Loucy (cell line): ENCODE measurements at regions not wholly inside any gene's neighbourhood (a gene's known extent, or its start where the extent isn't known, plus 50 kb on each side); places are given as distances from the start of the nearest gene placed in this dataset.

Source experiments
- H2AFZ ChIP-seq: fragments of 200-600 bp; sonication (generic); 2 replicates; pipeline ENCODE4 v1.6.0; 2016; ENCODE audit warnings: antibody characterized with exemption, mild to moderate bottlenecking, low read length, moderate library complexity
- H3F3A ChIP-seq: fragments of 200-600 bp; 2 replicates; pipeline ENCODE4 v1.6.0; 2016; ENCODE audit warnings: antibody characterized with exemption, low read depth, mild to moderate bottlenecking
- H3K27me3 ChIP-seq: fragments of 200-600 bp; sonication (generic); 2 replicates; pipeline ENCODE4 v1.6.1; 2014; ENCODE audit warnings: low read length, mild to moderate bottlenecking; ENCODE audit not compliant: insufficient read depth, poor library complexity, severe bottlenecking
- H3K36me3 ChIP-seq: fragments of 200-600 bp; sonication (generic); 2 replicates; pipeline ENCODE4 v1.6.1; 2016; ENCODE audit warnings: low read length; ENCODE audit not compliant: insufficient read depth
- H3K4me1 ChIP-seq: fragments of 200-600 bp; sonication (generic); 2 replicates; pipeline ENCODE4 v1.5.1; 2014; ENCODE audit warnings: low read length, mild to moderate bottlenecking; ENCODE audit not compliant: insufficient read depth, poor library complexity, severe bottlenecking
- H3K4me2 ChIP-seq: fragments of 200-600 bp; sonication (generic); 2 replicates; pipeline ENCODE4 v1.6.0; 2014; ENCODE audit warnings: antibody characterized with exemption, low read length, low read depth, mild to moderate bottlenecking; ENCODE audit not compliant: poor library complexity, severe bottlenecking
- H3K4me3 ChIP-seq: fragments of 200-600 bp; sonication (generic); 2 replicates; pipeline ENCODE4 v1.5.1; 2014; ENCODE audit warnings: low read length, mild to moderate bottlenecking, mixed read lengths; ENCODE audit not compliant: poor library complexity, severe bottlenecking
- H3K79me2 ChIP-seq: fragments of 200-600 bp; sonication (generic); 2 replicates; pipeline ENCODE4 v1.6.1; 2014; ENCODE audit warnings: low read length; ENCODE audit not compliant: insufficient read depth
- H3K9ac ChIP-seq: fragments of 200-600 bp; sonication (generic); 2 replicates; pipeline ENCODE4 v1.6.0; 2014; ENCODE audit warnings: mild to moderate bottlenecking, low read depth, low read length, moderate library complexity; ENCODE audit not compliant: poor library complexity, severe bottlenecking
- H3K9me2 ChIP-seq: fragments of 200-600 bp; sonication (generic); replicated peaks from 2 replicates; pipeline ENCODE4 v1.6.1; 2016; ENCODE audit warnings: low read depth, low read length, mixed read lengths
- H3K9me3 ChIP-seq: fragments of 200-600 bp; sonication (generic); 2 replicates; pipeline ENCODE4 v1.6.1; 2014; ENCODE audit warnings: mild to moderate bottlenecking, antibody characterized with exemption, low read length, low read depth; ENCODE audit not compliant: insufficient read depth
- H4K20me1 ChIP-seq: fragments of 200-600 bp; sonication (generic); 2 replicates; pipeline ENCODE4 v1.6.0; 2014; ENCODE audit warnings: antibody characterized with exemption, low read length, mild to moderate bottlenecking; ENCODE audit not compliant: insufficient read depth, poor library complexity, severe bottlenecking
- EZH2phosphoT487 ChIP-seq: fragments of 200-600 bp; IDR thresholded peaks from 2 replicates; pipeline ENCODE4 v1.6.1; 2018; ENCODE audit warnings: antibody characterized with exemption, mild to moderate bottlenecking, moderate library complexity, borderline replicate concordance
- TF ChIP-seq, protein P1 (sequence below): fragments of 200-600 bp; sonication (generic); conservative IDR thresholded peaks from 2 replicates; pipeline ENCODE4 v1.5.1; 2014; ENCODE audit warnings: mild to moderate bottlenecking, antibody characterized with exemption, low read length

- no peaks in the 10 kb centered on the region for H4K20me1 ChIP-seq
These were observed 197.0 kb downstream of the SYK start for GRCh38 chr9:90998573-90998972.

GRCh38 chr9:90999425-91000397 lies 198.1 kb downstream of the SYK start:
- Histone ChIP-seq H3K36me3 (no peaks in the 10 kb centered on the region), H4K20me1 (no peaks in the 10 kb centered on the region), H3K9ac (no peak overlapping the region), H3K4me3 (no peak overlapping the region), H3K4me1 (no peaks in the 10 kb centered on the region), H3K9me2 (no peaks in the 10 kb centered on the region), H3K9me3 (no peaks in the 10 kb centered on the region), H3K4me2 (no peak overlapping the region), H3K27me3 (no peaks in the 10 kb centered on the region), H3K79me2 (no peaks in the 10 kb centered on the region), H3F3A (no peaks in the 10 kb centered on the region), H2AFZ (no peak overlapping the region)
- TF ChIP-seq, protein P1, sequence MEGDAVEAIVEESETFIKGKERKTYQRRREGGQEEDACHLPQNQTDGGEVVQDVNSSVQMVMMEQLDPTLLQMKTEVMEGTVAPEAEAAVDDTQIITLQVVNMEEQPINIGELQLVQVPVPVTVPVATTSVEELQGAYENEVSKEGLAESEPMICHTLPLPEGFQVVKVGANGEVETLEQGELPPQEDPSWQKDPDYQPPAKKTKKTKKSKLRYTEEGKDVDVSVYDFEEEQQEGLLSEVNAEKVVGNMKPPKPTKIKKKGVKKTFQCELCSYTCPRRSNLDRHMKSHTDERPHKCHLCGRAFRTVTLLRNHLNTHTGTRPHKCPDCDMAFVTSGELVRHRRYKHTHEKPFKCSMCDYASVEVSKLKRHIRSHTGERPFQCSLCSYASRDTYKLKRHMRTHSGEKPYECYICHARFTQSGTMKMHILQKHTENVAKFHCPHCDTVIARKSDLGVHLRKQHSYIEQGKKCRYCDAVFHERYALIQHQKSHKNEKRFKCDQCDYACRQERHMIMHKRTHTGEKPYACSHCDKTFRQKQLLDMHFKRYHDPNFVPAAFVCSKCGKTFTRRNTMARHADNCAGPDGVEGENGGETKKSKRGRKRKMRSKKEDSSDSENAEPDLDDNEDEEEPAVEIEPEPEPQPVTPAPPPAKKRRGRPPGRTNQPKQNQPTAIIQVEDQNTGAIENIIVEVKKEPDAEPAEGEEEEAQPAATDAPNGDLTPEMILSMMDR = no peak
- TF ChIP-seq EZH2phosphoT487 = no peak

More at GRCh38 chr9:90998573-90998972, 197.0 kb downstream of the SYK start:
- no peak overlapping the region for H3K4me3 ChIP-seq
- no peaks in the 10 kb centered on the region for H3K4me1 ChIP-seq
- no peaks in the 10 kb centered on the region for H3K79me2 ChIP-seq
- no peaks in the 10 kb centered on the region for H3F3A ChIP-seq
- H3K9me2 ChIP-seq = no peaks in the 10 kb centered on the region
- H2AFZ ChIP-seq = no peak overlapping the region
- no peaks in the 10 kb centered on the region for H3K36me3 ChIP-seq
- TF ChIP-seq EZH2phosphoT487 = no peak
- TF ChIP-seq, protein P1 = no peak
- no peak overlapping the region for H3K9ac ChIP-seq
- H3K27me3 ChIP-seq = no peaks in the 10 kb centered on the region
- H3K9me3 ChIP-seq = no peaks in the 10 kb centered on the region
- no peak overlapping the region for H3K4me2 ChIP-seq

- no peak overlapping the region for H2AFZ ChIP-seq
These were observed 199.6 kb downstream of the SYK start for GRCh38 chr9:91001146-91001611.

More at GRCh38 chr9:91001146-91001611, 199.6 kb downstream of the SYK start:
- Histone ChIP-seq H3K9ac (no peak overlapping the region), H3K36me3 (no peaks in the 10 kb centered on the region), H3K4me1 (no peaks in the 10 kb centered on the region), H3K9me3 (no peaks in the 10 kb centered on the region), H4K20me1 (no peaks in the 10 kb centered on the region), H3K27me3 (no peaks in the 10 kb centered on the region), H3K4me3 (no peak overlapping the region), H3K9me2 (no peaks in the 10 kb centered on the region), H3K4me2 (no peak overlapping the region), H3K79me2 (no peaks in the 10 kb centered on the region), H3F3A (no peaks in the 10 kb centered on the region)
- TF ChIP-seq EZH2phosphoT487 = no peak
- TF ChIP-seq, protein P1 = no peak
